GF-D8 (cell line): ENCODE measurements at regions not wholly inside any gene's neighbourhood (a gene's known extent, or its start where the extent isn't known, plus 50 kb on each side); places are given as distances from the start of the nearest gene placed in this dataset.
"Not testable (repeated sequence)": the region's sequence is repeated elsewhere in the genome, so short reads cannot be mapped to it uniquely, and the experiment has no call there.

Source experiments
- DNase-seq: peaks from one replicate; lab custom pipeline; 2025; lab: John Stamatoyannopoulos, UW

DNA sequence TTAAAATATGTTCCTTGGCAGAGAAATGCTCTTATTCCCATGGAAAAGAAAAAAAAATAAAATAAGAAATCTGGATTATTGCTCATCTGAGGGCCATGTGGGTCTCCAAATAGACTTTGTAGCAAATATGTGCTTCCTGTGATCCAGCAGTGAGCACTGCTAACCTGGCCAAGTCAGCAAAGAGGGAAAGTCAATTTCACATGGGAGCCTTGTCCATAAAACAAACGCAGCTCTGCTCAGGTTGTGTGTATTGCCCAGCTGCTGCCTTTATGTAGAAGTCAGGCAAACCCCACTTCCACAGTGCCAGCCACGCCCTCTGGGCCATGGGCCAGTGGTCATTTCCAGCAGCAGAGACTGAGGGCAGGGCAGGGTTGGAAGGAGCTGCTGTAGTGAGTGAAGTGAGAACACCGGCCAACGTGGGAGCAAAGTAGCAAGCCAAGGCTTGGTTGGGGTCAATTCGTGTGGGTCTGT is 174.3 kb downstream of the LYPLAL1 start:
- no peak for DNase-seq

DNA sequence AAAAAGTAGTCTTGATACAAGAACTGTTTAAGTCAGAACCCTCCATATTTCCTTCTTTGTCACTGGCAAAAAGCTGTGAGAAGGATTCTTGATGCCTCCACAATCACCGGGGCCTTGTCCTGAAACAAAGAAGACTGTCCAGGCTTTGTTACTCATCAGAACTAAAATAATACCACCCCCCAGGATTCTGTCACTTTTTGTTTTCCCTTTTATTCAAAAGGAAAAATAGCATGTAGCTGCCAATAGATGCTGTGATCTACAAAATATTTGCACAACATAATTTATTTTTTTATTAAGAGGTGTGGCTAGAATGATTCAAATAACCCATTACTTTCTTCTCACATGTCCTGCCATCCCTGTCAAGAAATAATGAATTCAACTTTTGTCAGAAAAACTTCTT is 173.7 kb downstream of the LYPLAL1 start:
- no peak for DNase-seq

DNA sequence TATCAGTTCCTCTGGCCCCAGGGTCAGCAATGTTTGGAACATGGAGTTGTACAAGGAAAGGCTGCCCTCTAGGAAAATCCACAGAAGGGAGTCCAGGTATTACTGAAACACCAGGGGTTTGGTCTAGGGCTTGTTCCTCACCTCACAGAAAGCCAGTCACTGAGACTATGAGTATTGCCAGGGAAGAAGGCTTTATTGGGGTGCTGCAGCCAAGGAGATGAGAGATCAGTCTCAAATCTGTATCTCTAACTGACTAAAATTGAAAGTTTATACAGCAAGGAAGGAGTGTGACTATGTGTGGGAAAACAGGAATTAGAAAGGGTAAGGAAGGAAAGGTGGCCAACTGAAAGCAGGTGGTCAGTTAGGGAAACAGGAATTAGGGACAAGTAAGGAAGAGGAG is 172.3 kb downstream of the LYPLAL1 start:
- no peak for DNase-seq

DNA sequence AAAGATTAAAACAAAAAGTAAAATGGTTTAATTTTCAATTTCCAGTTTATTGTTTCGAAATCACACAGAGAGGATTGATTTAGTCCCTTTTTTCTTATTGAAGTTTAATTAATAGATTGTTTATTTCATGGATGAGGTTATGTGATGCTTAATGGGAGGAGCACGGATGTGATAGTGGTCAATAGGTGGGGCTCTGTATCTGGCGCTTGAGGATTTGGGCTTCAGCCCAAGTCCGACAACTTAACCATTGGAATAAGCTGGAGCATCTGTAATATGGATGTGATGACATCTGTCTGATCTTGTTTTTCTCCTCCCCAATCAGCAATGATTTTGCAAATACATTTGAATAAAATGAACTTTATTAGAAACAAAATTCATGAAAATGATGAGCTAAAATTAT is 169.2 kb downstream of the LYPLAL1 start:
- no peak for DNase-seq

DNA sequence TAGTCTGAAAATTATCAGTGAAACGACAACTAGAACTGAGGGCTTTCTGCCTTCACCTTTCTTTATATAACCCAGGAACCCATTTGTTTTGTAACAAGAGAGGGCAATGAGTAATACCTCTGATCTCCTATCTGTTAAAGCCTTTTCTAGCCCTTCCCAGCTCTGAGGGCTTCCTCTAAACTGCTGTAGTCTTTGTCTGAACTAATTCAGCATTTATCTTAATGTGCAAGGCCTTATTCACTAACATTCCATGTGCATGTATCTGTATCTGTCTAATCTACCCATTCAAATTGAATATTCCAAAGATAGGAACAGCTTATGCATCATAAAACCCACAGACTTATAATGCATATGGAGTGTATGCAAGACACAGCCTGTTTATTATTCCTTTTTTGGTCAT is 167.1 kb downstream of the LYPLAL1 start:
- DNase-seq: no peak

DNA sequence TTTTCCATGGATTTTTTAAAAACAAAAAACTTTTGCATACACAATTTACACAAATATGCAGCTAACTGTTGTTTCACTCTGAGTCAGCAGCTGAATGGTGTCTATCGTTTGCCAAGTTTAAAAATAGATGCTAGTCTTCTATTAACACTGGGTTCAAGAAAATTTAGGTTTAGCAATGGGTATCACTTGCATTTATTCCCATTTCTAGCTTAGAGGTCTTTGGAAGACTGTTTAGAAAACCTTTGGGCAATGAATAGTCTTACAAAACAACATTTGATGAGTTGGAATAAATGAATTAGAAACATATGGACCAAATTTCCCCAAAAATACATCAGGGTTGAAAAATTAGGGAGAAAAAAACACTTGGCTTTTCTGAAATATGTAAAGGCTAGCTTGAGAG is 165.8 kb downstream of the LYPLAL1 start:
- DNase-seq: no peak

DNA sequence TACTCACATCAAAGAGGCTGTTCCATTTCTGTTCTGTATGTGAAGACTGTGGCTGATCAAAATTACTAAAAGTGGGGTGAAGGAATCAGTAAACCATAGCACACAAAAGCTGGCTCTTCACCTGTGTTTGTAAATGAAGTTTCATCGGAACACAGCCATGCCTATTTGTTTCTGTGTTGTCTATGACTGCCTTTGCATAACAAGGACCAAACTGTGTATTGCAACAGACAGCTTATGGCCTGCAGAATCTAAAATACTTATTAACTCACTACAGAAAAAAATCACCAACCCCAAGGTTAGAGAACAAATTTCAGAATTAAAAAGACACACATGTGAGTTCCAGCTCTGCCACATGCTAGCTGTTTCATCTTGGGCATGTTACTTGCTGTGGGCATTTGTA is 163.9 kb downstream of the LYPLAL1 start:
- DNase-seq: no peak

DNA sequence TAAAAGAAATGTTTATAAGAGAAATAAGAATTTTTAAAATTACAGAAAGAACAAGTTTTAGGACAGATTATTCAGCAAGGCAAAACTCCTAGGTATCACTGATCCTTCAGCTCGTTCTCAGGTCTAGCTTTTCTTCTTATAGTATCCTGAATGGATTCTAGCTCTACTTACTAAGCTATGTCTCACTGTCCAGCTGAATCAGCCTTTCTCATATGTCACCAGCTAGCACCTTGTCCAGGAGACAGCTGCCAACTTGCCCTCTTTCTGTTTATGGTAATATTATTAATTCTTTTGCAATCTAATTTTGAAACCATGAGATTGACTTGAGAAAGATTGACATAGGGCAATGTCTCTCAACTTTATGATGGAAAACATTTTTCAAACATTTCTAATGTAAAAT is 159.9 kb downstream of the LYPLAL1 start:
- no peak for DNase-seq

DNA sequence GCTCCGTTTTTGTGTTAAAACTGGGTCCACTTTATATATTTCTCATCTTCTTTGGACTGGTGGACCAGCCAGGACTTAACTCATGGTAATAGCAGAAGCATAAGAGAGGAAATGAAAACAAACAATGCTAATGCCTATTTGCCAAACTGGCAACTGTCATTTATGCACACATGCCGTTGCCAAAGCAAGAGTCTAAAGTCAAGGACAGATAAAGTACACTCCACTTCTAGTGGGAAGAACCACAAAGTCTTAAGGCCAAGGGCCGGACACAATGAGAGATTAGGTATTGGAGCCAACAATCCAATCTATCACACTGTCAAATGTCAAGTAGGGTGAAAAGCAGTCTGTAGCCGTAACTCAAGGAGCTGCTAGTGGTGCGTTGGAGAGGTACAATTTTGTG is 157.7 kb downstream of the LYPLAL1 start:
- no peak for DNase-seq

DNA sequence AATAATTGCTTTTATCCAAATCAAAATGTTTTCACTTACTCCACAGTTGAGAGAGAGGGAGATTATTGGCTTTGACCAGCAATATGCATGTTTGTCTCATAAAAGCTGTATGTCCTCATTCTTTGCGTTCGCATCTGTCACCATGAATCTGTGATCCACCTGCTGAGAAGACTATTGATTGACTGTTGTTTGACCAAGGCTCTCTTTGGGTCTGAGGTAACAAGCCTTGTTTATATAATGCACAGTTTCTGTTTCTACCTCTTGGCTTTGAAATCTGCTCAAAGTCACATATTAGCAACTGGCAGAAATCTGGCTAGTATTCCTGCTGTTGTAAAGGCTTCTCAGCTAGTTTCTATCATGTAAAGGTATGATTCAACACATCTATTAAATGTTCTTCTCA is 157.0 kb downstream of the LYPLAL1 start:
- DNase-seq: no peak

DNA sequence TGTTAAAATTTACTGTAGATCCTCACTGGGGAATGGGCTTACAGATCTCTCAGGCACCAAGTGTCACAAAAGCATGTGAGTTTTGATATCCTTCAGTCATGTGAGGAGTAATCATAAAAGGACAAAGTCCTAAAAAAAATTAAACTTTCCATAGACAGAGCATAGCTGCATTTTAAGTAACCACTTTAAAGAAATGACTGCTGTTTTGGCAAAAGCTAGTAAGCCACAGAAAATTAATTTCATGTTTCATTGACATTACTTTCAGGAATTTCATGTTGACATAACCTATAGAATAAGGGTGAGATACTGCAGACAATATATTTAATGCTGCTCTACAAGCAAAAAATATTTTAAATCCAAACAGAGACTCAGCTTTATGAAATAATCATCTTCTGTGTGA is 156.3 kb downstream of the LYPLAL1 start:
- DNase-seq: no peak

DNA sequence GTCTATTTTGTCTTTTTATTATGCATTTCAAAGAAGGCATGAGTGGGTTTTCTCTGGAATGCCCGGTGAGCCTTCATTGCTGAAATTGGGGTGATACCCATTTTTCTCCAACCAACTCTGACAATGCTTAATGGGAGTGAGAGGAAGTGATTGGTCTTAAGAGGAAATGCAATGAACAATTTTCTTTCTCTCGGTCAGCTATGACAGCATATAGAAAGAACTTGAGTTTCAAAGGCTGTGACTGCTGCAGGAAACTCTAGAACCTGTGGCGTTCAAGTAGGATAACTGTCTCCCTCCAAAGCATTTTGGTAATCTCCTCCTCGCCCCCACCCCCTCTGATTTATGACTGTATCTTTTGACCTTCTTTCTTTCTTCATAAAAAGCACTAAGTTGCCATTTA is 155.9 kb downstream of the LYPLAL1 start:
- DNase-seq: no peak

DNA sequence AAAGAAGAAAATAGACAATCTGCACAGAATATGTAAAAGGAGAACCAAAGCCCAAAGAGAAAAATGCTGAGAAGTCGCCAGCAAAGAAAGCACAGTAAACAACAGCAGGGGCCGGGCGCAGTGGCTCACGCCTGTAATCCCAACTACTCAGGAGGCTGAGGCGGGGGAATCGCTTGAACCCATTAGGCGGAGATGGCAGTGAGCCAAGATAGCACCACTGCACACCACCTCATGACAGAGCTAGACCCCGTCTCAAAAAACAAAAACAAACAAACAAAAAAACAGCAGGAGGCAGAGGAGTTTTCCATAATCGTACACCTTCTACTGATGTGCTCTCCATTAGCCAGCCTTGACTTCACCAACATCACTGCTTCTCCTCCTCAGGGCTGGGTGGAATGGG is 153.2 kb downstream of the LYPLAL1 start:
- DNase-seq: no peak

DNA sequence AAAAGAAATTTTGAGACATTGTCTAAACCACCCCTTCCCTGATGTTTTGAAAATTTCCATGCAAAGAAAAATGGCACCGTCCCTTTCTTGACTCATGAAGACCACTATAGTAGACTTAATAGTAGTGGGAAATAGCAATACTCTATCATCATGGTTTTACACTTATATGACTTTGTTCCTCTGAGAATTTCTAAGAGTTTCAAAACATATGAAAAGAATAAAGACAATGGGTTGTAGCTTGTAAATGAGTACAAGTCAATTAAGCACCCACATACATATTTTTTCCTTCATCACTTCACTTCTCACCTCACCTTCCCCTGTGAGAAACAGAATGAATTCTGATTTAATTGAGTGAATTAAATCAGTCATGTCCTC is 151.7 kb downstream of the LYPLAL1 start:
- no peak for DNase-seq

DNA sequence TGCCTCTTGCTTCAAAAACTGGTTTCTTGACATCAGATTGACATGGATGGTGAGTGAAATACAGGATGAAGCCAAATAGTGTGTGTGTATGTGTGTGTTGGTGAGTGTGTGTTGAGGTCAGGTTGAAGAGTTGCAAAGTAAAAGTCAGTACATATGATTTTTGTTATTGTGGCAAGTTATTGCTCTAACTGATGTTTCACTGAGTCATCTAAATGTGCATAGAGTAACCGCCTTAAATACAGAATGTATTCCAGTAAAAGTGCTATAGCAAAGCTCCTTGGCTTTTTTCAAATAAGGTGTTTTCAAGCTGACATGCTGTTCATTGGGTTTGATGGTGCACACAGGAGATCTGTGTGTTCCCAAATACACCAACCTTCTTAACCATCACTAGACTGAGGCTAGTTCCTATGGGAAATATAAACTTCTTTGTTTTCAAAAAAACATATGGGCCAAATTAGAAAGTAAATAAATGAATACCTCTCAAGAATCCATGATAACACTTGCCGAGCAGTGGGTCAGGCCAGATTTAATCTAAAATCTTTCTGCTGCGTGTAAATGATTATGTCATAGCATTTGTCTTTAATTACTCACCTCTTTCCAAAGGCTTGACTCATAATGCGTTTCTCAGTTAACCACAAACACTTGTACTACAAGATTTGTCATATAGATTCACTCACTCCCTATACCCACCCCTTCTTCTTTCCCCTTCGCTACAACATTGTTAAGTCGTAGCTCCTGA is 151.1 kb downstream of the LYPLAL1 start:
- DNase-seq: no peak

DNA sequence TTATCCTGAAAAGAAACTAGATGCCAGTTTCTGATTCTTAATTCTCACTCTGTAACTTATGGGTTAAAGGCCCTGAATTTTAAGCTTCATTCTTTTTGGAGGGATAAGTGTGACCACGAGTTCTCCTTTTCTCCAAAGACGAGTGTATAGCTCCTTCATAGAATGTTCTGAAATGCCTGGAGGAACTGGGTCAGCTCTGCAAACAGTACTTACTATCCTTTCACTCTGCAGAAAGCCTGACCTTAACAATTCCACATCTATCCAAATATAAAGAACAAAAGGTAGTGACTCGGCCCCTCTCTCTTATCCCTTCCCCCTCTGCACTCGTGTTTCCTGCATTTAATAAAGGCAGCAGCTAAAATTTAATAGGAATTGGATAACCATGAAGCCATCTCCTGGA is 150.5 kb downstream of the LYPLAL1 start:
- DNase-seq: no peak

DNA sequence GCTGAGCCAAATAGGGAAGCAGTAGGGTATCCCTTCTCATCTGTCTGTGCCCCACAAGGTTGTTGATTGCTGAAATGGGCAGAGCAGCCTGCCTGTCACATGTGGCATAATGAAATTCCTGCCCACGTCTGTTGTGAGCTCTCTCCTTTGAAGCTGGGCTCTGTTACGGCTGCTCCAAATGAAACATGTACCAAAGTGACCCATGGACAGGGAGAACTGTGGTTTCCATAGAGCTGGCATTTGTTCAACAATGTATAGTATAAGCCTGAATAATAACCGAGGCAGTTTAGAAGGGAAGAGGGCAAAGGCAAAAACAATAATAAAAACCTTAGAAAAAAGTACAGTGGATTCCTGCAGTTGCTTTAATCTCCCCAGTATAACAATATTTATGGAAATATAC is 149.7 kb downstream of the LYPLAL1 start:
- DNase-seq: no peak

DNA sequence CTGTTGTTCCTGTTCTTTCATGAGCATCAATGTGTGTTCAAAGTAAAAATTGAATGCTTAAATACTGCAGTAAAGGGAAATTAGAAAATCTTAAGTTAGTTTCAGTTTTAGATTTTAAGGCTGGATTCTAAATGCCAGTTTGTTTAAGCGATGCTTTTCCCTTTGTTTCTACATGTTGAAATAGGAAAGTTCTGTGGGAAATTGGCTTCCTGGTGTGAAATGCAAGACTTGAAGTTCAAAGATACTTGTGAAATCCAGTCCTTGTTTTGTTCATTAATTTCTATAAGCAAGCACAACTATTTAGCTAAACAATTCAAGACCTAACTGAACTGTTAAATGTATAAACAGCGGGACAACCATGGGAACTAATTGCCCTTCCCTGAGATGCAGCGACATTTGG is 149.1 kb downstream of the LYPLAL1 start:
- DNase-seq: no peak

DNA sequence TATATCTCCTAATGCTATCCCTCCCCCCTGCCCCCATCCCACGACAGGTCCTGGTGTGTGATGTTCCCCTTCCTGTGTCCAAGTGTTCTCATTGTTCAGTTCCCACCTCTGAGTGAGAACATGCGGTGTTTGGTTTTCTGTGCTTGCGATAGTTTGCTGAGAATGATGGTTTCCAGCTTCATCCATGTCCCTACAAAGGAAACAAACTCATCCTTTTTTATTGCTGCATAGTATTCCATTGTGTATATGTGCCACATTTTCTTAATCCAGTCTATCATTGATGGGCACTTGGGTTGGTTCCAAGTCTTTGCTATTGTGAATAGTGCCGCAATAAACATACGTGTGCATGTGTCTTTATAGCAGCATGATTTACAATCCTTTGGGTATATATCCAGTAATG is 146.9 kb downstream of the LYPLAL1 start:
- DNase-seq: not testable (repeated sequence)

DNA sequence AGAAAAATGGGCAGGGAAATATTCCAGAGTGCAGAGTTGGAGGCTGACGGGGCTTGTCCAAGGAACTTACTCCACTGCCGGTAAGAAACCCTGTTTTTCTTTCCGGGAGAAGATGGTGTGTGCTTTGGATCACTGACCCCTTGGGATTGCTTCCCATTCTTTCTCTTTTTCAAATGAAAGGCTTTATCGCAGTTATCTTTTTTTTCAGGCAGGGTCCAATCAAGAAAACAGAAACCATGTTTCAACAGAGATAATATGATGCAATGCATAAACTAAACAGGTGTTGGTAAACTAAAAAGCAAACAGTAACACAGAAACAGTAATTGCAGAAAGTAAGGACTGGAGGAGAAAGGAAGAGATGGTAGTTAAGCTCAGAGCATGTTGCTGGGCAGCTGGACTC is 145.1 kb downstream of the LYPLAL1 start:
- no peak for DNase-seq

DNA sequence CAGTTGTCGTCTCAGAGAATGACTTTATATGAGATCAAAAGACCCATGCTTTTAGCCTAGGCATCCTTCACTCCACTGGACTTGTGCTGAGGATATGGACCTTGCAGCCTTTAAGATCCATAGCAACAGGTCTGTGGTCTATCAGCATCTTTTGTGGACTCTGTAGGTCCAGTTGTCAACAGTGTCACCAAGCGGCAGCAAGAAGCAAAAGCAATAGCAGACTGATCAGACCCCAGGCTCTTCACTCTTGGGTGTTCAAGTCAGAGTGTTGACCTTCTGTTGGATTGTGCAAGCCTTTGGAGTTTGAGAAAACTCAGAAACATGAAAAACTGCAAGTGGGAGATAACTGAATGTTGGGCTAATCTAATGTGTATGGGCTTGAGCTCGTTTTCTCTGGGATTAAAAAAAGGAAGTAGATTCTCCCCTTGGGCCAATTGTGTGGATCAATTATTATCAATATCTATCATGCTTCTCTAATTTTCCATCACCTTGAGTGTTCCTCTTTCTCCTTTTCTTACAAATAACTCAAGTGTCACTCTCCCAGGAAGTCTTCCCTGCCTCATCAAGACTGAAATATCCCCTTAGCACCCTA is 144.2 kb downstream of the LYPLAL1 start:
- no peak for DNase-seq

DNA sequence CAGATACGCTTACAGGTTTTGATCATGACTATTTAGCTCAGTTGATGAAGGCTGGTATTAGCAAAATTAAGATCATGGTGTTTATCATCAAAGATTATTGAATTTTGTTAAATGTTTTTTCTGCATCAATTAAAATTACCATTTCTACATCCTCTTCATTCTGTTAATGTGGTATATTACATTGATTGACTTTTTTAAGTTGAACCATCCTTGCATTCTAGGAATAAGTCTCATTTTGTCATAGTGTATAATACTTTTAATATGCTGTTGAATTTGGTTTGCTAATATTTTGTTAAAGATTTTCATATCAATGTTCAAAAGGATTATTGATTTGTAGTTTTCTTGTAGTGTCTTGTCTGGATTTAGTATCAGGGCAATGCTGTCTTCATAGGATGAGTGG is 142.4 kb downstream of the LYPLAL1 start:
- DNase-seq: no peak

DNA sequence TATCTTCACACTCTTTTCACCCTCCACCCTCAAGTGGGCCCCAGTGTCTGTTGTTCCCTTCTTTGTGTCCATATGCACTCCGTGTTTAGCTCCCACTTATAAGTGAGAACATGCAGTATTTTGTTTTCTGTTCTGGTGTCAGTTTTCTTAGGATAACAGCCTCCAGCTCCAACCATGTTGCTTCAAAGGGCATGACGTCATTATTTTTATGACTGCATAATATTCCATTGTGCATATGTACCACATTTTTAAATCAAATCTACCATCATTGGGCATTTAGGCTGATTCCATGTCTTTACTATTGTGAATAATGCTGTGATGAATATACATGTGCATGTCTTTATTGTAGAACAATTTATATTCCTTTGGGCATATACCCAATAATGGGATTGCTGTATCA is 140.3 kb downstream of the LYPLAL1 start:
- no peak for DNase-seq

DNA sequence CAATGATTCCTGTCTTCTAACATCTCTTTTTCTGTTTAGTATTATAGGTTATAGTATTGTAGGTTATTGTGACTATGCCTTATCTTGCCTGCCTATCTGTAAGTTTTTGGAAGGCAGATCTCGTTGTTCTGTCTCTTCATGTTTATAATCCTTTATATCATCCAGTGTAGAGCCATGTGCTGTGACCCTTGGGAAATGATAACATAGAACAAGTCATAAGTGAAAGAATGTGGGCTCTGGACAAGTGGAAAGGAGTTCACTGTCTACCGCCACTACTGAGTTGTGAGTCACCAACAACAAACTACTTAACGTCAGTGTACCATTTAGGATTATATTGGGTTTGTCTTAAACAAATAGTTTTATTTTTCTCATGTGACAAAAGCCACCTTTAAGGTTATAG is 139.3 kb downstream of the LYPLAL1 start:
- no peak for DNase-seq
